Hepatocyte (in vitro differentiated cells): ENCODE measurements at regions not wholly inside any gene's neighbourhood (a gene's known extent, or its start where the extent isn't known, plus 50 kb on each side); places are given as distances from the start of the nearest gene placed in this dataset.
A peak's percentile ranks its signal among the peaks of the same experiment; 100 is the strongest.

Experiments used
- DNase-seq: peaks from one replicate; pipeline ENCODE4 v3.0.0-alpha.2; 2016; ENCODE audit warnings: low spot score
- H2AFZ ChIP-seq: fragments of 200-600 bp; sonication (generic); 2 replicates; pipeline ENCODE4 v1.6.0; 2016; ENCODE audit warnings: antibody characterized with exemption, mild to moderate bottlenecking
- H3K27ac ChIP-seq: fragments of 200-600 bp; sonication (generic); 2 replicates; pipeline ENCODE4 v1.5.1; 2016; ENCODE audit warnings: mild to moderate bottlenecking
- H3K27me3 ChIP-seq: fragments of 200-600 bp; sonication (generic); 2 replicates; pipeline ENCODE4 v1.6.1; 2016
- H3K36me3 ChIP-seq: fragments of 200-600 bp; sonication (generic); replicated peaks from 2 replicates; pipeline ENCODE4 v1.5.1; 2016; ENCODE audit warnings: low read depth; ENCODE audit not compliant: insufficient read depth
- H3K4me1 ChIP-seq: fragments of 200-600 bp; sonication (generic); 2 replicates; pipeline ENCODE4 v1.5.1; 2016; ENCODE audit warnings: mild to moderate bottlenecking, moderate library complexity; ENCODE audit not compliant: insufficient read depth
- H3K4me2 ChIP-seq: fragments of 200-600 bp; sonication (generic); 2 replicates; pipeline ENCODE4 v1.6.0; 2016
- H3K4me3 ChIP-seq: fragments of 200-600 bp; sonication (generic); 2 replicates; pipeline ENCODE4 v1.5.1; 2016; ENCODE audit warnings: mild to moderate bottlenecking
- H3K79me2 ChIP-seq: fragments of 200-600 bp; sonication (generic); 2 replicates; pipeline ENCODE4 v1.6.0; 2017; ENCODE audit warnings: mild to moderate bottlenecking
- H3K9me2 ChIP-seq: fragments of 200-600 bp; sonication (generic); replicated peaks from 2 replicates; pipeline ENCODE4 v1.6.0; 2017; ENCODE audit warnings: mild to moderate bottlenecking; ENCODE audit not compliant: insufficient read depth
- H3K9me3 ChIP-seq: fragments of 200-600 bp; sonication (generic); 2 replicates; pipeline ENCODE4 v1.5.1; 2016; ENCODE audit warnings: low read depth, mild to moderate bottlenecking
- H4K20me1 ChIP-seq: fragments of 200-600 bp; sonication (generic); 2 replicates; pipeline ENCODE4 v1.6.0; 2016; ENCODE audit warnings: mild to moderate bottlenecking; ENCODE audit not compliant: insufficient read depth, poor library complexity, severe bottlenecking
- CTCF ChIP-seq: fragments of 200-600 bp; sonication (generic); IDR thresholded peaks from 2 replicates; pipeline ENCODE4 v1.5.1; 2016; ENCODE audit warnings: antibody characterized with exemption, mild to moderate bottlenecking; ENCODE audit not compliant: poor library complexity
- EZH2 ChIP-seq: fragments of 200-600 bp; sonication (generic); IDR thresholded peaks from 2 replicates; pipeline ENCODE4 v1.6.1; 2016; ENCODE audit warnings: antibody characterized with exemption, mild to moderate bottlenecking, borderline replicate concordance
- EZH2phosphoT487 ChIP-seq: fragments of 200-600 bp; sonication (generic); IDR thresholded peaks from one replicate; pipeline ENCODE4 v1.6.1; 2018; ENCODE audit warnings: antibody characterized with exemption, mild to moderate bottlenecking, low read depth, moderate library complexity; ENCODE audit not compliant: unreplicated experiment, severe bottlenecking
- WGBS: methylation state at CpG from one replicate; pipeline ENCODE4 v1.1.6; 2016; ENCODE audit warnings: low lambda C conversion rate; ENCODE audit errors: missing lambda C conversion rate; 5-methylcytosine and 5-hydroxymethylcytosine counted together

GRCh38 chr4:54548098-54548620 lies 109.6 kb upstream of the KIT start:
- Histone ChIP-seq H3K27ac (peak overlapping the region; percentile 81), H3K9me3 (no peaks in the 10 kb centered on the region)
- 88% methylated on average over 3 of the region's 3 CpGs for WGBS

GRCh38 chr4:54548831-54549460 lies 108.8 kb upstream of the KIT start:
- no peak overlapping the region for H2AFZ ChIP-seq
- H4K20me1 ChIP-seq: no peaks in the 10 kb centered on the region

More at GRCh38 chr4:54548098-54548620, 109.6 kb upstream of the KIT start:
- no peak overlapping the region for H2AFZ ChIP-seq
- H3K4me2 ChIP-seq: peak overlapping the region; percentile 59
- no peaks in the 10 kb centered on the region for H3K27me3 ChIP-seq
- H3K4me1 ChIP-seq: peaks cover 12% of the 10 kb centered on the region
- H3K9me2 ChIP-seq: no peaks in the 10 kb centered on the region
- TF ChIP-seq EZH2 (no peak), EZH2phosphoT487 (no peak)
- no peaks in the 10 kb centered on the region for H3K36me3 ChIP-seq
- no peak for DNase-seq
- H3K4me3 ChIP-seq: no peak overlapping the region
- H3K79me2 ChIP-seq: no peaks in the 10 kb centered on the region
- no peaks in the 10 kb centered on the region for H4K20me1 ChIP-seq

GRCh38 chr4:54550395-54551171 lies 107.2 kb upstream of the KIT start:
- TF ChIP-seq EZH2phosphoT487 (no peak), CTCF (no peak), EZH2 (no peak)
- DNase-seq: peak; percentile 45
- Histone ChIP-seq H4K20me1 (no peaks in the 10 kb centered on the region), H2AFZ (no peak overlapping the region), H3K9me3 (no peaks in the 10 kb centered on the region), H3K4me3 (no peak overlapping the region), H3K27ac (no peak overlapping the region), H3K36me3 (no peaks in the 10 kb centered on the region), H3K79me2 (no peaks in the 10 kb centered on the region), H3K4me2 (no peak overlapping the region), H3K4me1 (peaks cover 12% of the 10 kb centered on the region), H3K9me2 (no peaks in the 10 kb centered on the region), H3K27me3 (no peaks in the 10 kb centered on the region)
- WGBS: 44% methylated on average over 8 of the region's 8 CpGs

More at GRCh38 chr4:54548831-54549460, 108.8 kb upstream of the KIT start:
- WGBS: 82% methylated on average over 9 of the region's 9 CpGs
- Histone ChIP-seq H3K36me3 (no peaks in the 10 kb centered on the region), H3K4me2 (no peak overlapping the region), H3K9me2 (no peaks in the 10 kb centered on the region), H3K4me3 (no peak overlapping the region), H3K79me2 (no peaks in the 10 kb centered on the region), H3K4me1 (peaks cover 12% of the 10 kb centered on the region), H3K9me3 (no peaks in the 10 kb centered on the region), H3K27me3 (no peaks in the 10 kb centered on the region), H3K27ac (no peak overlapping the region)
- TF ChIP-seq EZH2phosphoT487 (no peak), CTCF (no peak), EZH2 (no peak)
- DNase-seq: no peak

- no peaks in the 10 kb centered on the region for H3K79me2 ChIP-seq
- no peak overlapping the region for H3K4me3 ChIP-seq
- H3K27ac ChIP-seq: no peak overlapping the region
- H3K4me2 ChIP-seq: no peak overlapping the region
- H2AFZ ChIP-seq: no peak overlapping the region
- no peaks in the 10 kb centered on the region for H3K9me2 ChIP-seq
- no peaks in the 10 kb centered on the region for H3K9me3 ChIP-seq
- 84% methylated on average over 5 of the region's 5 CpGs for WGBS
- DNase-seq: no peak
- no peak for TF ChIP-seq EZH2
- TF ChIP-seq CTCF: no peak
- no peak for TF ChIP-seq EZH2phosphoT487
- no peaks in the 10 kb centered on the region for H3K36me3 ChIP-seq
- H3K27me3 ChIP-seq: no peaks in the 10 kb centered on the region
- no peaks in the 10 kb centered on the region for H4K20me1 ChIP-seq
- peaks cover 4% of the 10 kb centered on the region for H3K4me1 ChIP-seq
These were observed 104.8 kb upstream of the KIT start for GRCh38 chr4:54553001-54553400.
